HFFc6 (cell line): ENCODE measurements at regions not wholly inside any gene's neighbourhood (a gene's known extent, or its start where the extent isn't known, plus 50 kb on each side); places are given as distances from the start of the nearest gene placed in this dataset.

Source experiments
- DNase-seq: peaks from one replicate; pipeline ENCODE4 v3.0.0-alpha.2; 2018
- H3K27ac Mint-ChIP-seq: 2 replicates; pipeline ENCODE4 v1.8.0; 2020; ENCODE audit warnings: mild to moderate bottlenecking, mixed read lengths
- H3K27me3 Mint-ChIP-seq: 2 replicates; pipeline ENCODE4 v1.8.0; 2021; ENCODE audit warnings: mild to moderate bottlenecking, moderate library complexity, mixed read lengths; ENCODE audit not compliant: insufficient read depth
- H3K36me3 Mint-ChIP-seq: 2 replicates; pipeline ENCODE4 v1.8.0; 2021; ENCODE audit warnings: low read depth, mixed read lengths
- H3K4me1 Mint-ChIP-seq: 2 replicates; pipeline ENCODE4 v1.8.0; 2020; ENCODE audit warnings: low read depth, mixed read lengths
- H3K4me3 Mint-ChIP-seq: 2 replicates; pipeline ENCODE4 v1.8.0; 2020; ENCODE audit warnings: mild to moderate bottlenecking, moderate library complexity, mixed read lengths
- H3K9me3 Mint-ChIP-seq: 2 replicates; pipeline ENCODE4 v1.8.0; 2020; ENCODE audit warnings: mild to moderate bottlenecking, mixed read lengths
- CTCF ChIP-seq: fragments of 200-600 bp; sonication (generic); IDR thresholded peaks from 2 replicates; pipeline ENCODE4 v1.5.0; 2021; ENCODE audit warnings: antibody characterized with exemption, mild to moderate bottlenecking

DNA sequence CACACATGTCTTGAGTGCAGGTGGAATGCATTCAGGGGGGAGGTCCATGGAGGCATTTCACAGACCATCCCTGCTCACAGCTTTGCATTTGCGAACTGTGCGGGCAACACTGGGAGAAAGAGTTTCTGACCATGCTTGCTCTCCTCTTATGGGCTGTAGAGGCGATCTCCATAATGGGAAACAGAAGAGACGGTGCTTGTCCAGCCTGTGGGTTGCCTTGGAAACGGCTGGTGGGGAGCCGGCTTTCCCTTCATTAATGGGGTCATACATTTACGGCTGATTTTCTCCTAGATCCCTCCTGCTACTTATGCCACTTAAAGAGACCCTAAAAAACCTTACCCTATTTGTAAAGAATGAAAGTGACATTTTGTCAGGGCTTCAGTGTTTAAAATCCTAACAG is 147.4 kb downstream of the SOX11 start:
- no peaks in the 10 kb centered on the region for H3K36me3 Mint-ChIP-seq
- no peak for DNase-seq
- TF ChIP-seq CTCF = no peak
- H3K9me3 Mint-ChIP-seq = peaks cover 54% of the 10 kb centered on the region
- no peaks in the 10 kb centered on the region for H3K4me1 Mint-ChIP-seq
- H3K4me3 Mint-ChIP-seq = no peak overlapping the region
- H3K27me3 Mint-ChIP-seq = no peaks in the 10 kb centered on the region
- H3K27ac Mint-ChIP-seq = no peak overlapping the region

GRCh38 chr2:5841126-5841525 is 148.9 kb downstream of the SOX11 start:
- H3K4me3 Mint-ChIP-seq = no peak overlapping the region
- H3K36me3 Mint-ChIP-seq = peaks cover 5% of the 10 kb centered on the region; the same call in 1 of the 2 replicates
- DNase-seq = no peak
- H3K27ac Mint-ChIP-seq = no peak overlapping the region
- peaks cover 61% of the 10 kb centered on the region for H3K9me3 Mint-ChIP-seq
- H3K4me1 Mint-ChIP-seq = no peaks in the 10 kb centered on the region
- no peaks in the 10 kb centered on the region; the same call in 1 of the 2 replicates for H3K27me3 Mint-ChIP-seq
- TF ChIP-seq CTCF = no peak

GRCh38 chr2:5842326-5842725 is 150.1 kb downstream of the SOX11 start:
- no peaks in the 10 kb centered on the region; the same call in 1 of the 2 replicates for H3K27me3 Mint-ChIP-seq
- H3K27ac Mint-ChIP-seq = no peak overlapping the region
- H3K36me3 Mint-ChIP-seq = peaks cover 8% of the 10 kb centered on the region; the same call in 1 of the 2 replicates
- DNase-seq = no peak
- H3K4me1 Mint-ChIP-seq = no peaks in the 10 kb centered on the region
- TF ChIP-seq CTCF = no peak
- H3K4me3 Mint-ChIP-seq = no peak overlapping the region
- peaks cover 63% of the 10 kb centered on the region for H3K9me3 Mint-ChIP-seq

- no peak for DNase-seq
- H3K27ac Mint-ChIP-seq = no peak overlapping the region
- peaks cover 8% of the 10 kb centered on the region; the same call in 1 of the 2 replicates for H3K36me3 Mint-ChIP-seq
- no peak for TF ChIP-seq CTCF
- H3K9me3 Mint-ChIP-seq = peaks cover 59% of the 10 kb centered on the region
- no peak overlapping the region for H3K4me3 Mint-ChIP-seq
- no peaks in the 10 kb centered on the region for H3K4me1 Mint-ChIP-seq
- no peaks in the 10 kb centered on the region; the same call in 1 of the 2 replicates for H3K27me3 Mint-ChIP-seq
Measured at GRCh38 chr2:5845798-5846330, 153.7 kb downstream of the SOX11 start.

GRCh38 chr2:5846881-5847280 is 154.7 kb downstream of the SOX11 start:
- Mint-ChIP-seq H3K36me3 (peaks cover 8% of the 10 kb centered on the region; the same call in 1 of the 2 replicates), H3K4me3 (no peak overlapping the region), H3K27ac (no peak overlapping the region), H3K4me1 (no peaks in the 10 kb centered on the region), H3K27me3 (no peaks in the 10 kb centered on the region; the same call in 1 of the 2 replicates), H3K9me3 (peaks cover 58% of the 10 kb centered on the region)
- no peak for DNase-seq
- TF ChIP-seq CTCF = no peak

- Mint-ChIP-seq H3K36me3 (peaks cover 8% of the 10 kb centered on the region; the same call in 1 of the 2 replicates), H3K9me3 (peaks cover 64% of the 10 kb centered on the region), H3K27ac (no peak overlapping the region), H3K27me3 (no peaks in the 10 kb centered on the region; the same call in 1 of the 2 replicates), H3K4me1 (no peaks in the 10 kb centered on the region), H3K4me3 (no peak overlapping the region)
- no peak for TF ChIP-seq CTCF
- DNase-seq = no peak
Measured at GRCh38 chr2:5849562-5849961, 157.4 kb downstream of the SOX11 start.
